AG09319 (cell line): ENCODE measurements at regions not wholly inside any gene's neighbourhood (a gene's known extent, or its start where the extent isn't known, plus 50 kb on each side); places are given as distances from the start of the nearest gene placed in this dataset.

Experiments used
- DNase-seq: peaks from one replicate; pipeline ENCODE4 v3.0.0-alpha.2; 2010; ENCODE audit warnings: low read depth; ENCODE audit errors: extremely low read depth
- CTCF ChIP-seq: IDR thresholded peaks from 2 replicates; pipeline ENCODE4 v1.5.1; 2011; ENCODE audit warnings: low read depth, mild to moderate bottlenecking, inconsistent platforms, low read length, moderate library complexity

DNA sequence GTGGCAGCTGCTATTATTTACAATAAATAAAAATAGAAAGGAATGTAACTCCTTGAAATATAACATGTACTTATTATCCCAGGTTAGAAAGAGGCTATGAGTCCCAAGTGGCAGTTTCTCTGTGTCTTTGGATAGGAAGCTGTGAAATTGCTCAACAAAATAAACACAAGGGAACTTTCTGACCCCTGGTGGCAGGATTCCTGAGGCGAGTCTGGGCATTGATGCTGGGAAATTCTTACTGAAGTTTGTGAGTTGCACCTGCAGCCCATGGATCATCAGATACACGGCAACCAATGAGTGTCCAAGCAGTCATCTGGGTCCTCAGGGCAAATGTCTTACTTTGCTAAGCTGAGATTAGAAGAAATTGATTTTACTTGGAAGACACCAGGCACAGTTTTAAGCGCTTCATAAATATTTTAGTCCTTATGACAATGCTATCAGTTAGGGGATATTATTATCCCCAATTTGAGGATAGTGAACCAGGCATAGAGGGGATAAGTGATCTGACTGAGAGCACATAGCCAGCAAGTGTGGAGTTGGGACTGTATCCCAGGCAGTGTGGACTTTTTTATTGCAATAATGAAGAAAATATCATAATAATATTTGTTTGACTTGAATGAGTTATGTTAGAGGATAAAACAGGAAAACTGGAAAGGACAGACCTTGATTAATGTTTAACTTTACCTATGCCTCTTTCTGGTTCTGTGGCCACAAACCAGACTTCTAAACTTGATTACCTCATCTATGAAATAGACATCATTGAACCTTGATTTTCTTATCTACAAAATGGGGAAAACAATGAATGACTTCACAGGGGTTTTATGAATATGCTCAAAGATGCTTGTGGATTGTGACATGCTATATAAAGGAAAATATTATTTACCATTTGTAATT lies 265.5 kb upstream of the ADAMTSL1 start:
- TF ChIP-seq CTCF = peak; percentile 51
- no peak for DNase-seq

DNA sequence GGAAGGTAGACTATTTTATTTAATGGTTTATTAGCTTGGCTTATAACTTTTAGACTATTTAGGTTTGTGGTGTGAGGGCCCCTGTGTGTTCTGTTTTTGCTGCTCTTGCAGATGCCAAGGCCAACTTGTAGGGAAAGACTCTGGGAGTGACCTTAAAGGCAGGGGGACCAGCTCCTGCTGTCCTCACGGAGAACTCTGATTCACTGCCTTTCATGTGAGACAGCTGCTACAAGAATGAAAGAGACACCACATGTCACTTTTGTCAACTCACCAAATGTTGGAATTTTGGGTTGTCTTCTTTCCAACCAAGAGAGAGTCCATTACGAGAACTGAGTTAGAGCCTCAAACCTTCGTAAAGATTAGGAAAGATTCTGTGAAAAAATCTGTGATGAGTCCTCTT lies 258.3 kb upstream of the ADAMTSL1 start:
- no peak for TF ChIP-seq CTCF
- no peak for DNase-seq

GRCh38 chr9:18216376-18216775 lies 257.6 kb upstream of the ADAMTSL1 start:
- no peak for TF ChIP-seq CTCF
- DNase-seq = no peak

- no peak for DNase-seq
- TF ChIP-seq CTCF = no peak
Observed at GRCh38 chr9:18228101-18228500, 245.9 kb upstream of the ADAMTSL1 start.

DNA sequence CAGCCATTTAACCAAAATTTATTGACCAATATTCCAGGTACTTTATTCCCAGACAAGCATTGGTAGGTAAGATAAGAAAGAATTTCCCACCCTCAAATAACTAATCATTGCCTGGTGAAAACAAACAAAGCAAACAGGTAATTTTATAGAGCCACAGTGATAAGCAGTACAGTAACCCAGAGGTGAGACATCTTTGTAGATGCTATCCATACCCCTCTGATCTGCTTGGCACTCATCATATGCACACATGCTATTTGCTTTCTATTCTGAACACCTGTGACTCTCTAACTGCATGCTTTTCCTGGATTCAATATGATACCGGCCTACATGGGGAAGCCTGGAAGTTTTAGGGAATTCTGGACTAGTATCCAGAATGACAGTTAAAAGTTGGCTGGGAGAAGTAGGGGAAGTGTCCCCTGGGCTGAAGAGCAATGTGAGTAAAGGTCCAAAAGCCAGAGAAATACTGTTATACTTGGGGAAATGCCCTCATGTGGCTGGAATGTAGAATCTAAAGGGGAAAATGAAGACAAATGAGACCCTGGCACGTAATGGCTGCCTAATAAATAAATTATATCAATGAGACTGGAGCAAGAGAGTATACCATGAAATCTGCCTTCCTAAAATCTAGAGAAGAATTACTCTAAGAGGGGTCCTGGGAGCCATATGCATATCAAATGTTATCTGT lies 243.8 kb upstream of the ADAMTSL1 start:
- no peak; the same call in 1 of the 2 replicates for TF ChIP-seq CTCF
- DNase-seq = no peak

DNA sequence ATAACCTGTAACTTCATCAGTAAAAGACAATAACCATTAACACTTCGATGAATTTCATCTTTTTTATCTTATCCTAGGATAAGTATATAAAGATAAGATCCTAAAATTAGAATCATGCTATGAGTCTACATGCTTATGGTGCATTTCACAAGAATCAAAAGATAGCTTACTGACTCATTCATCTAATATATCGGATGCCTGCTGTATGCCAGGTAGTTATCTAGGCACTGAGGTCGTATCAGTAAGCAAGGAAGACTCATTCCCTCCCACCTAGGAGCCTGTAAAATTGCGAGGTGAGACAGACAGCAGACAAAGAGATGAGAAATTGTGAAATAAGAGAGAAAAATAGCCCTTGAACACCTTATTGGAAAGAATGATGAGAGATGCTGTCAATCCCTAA lies 240.6 kb upstream of the ADAMTSL1 start:
- no peak for DNase-seq
- no peak for TF ChIP-seq CTCF

- DNase-seq = no peak
- no peak for TF ChIP-seq CTCF
Observed at GRCh38 chr9:18233776-18234445, 240.0 kb upstream of the ADAMTSL1 start.
